Kidney capillary endothelial cell (primary cell): ENCODE measurements at regions not wholly inside any gene's neighbourhood (a gene's known extent, or its start where the extent isn't known, plus 50 kb on each side); places are given as distances from the start of the nearest gene placed in this dataset.
"Not testable (repeated sequence)": the region's sequence is repeated elsewhere in the genome, so short reads cannot be mapped to it uniquely, and the experiment has no call there.

Experiments used
- DNase-seq: peaks from one replicate; pipeline ENCODE4 v3.0.0-alpha.2; 2018; ENCODE audit warnings: low spot score

GRCh38 chr11:71638801-71639519 is 56.3 kb upstream of the KRTAP5-11 start:
- DNase-seq = peak; percentile 44

- DNase-seq = not testable (repeated sequence)
These were observed 56.8 kb upstream of the KRTAP5-11 start for GRCh38 chr11:71639520-71639849.

- not testable (repeated sequence) for DNase-seq
These were observed 57.2 kb upstream of the KRTAP5-11 start for GRCh38 chr11:71639916-71640315.

GRCh38 chr11:71647078-71647477 is 64.4 kb upstream of the KRTAP5-11 start:
- not testable (repeated sequence) for DNase-seq

- DNase-seq = not testable (repeated sequence)
These were observed 70.3 kb upstream of the KRTAP5-11 start for GRCh38 chr11:71652998-71653397.

- DNase-seq = not testable (repeated sequence)
These were observed 71.7 kb upstream of the KRTAP5-11 start for GRCh38 chr11:71654423-71654822.

- DNase-seq = not testable (repeated sequence)
These were observed 72.4 kb upstream of the KRTAP5-11 start for GRCh38 chr11:71655041-71655440.

- not testable (repeated sequence) for DNase-seq
These were observed 73.8 kb upstream of the KRTAP5-11 start for GRCh38 chr11:71656513-71656912.

GRCh38 chr11:71664941-71665340 is 82.3 kb upstream of the KRTAP5-11 start:
- DNase-seq = not testable (repeated sequence)

GRCh38 chr11:71698110-71698509 is 115.4 kb upstream of the KRTAP5-11 start:
- DNase-seq = not testable (repeated sequence)

GRCh38 chr11:71698961-71699360 is 116.3 kb upstream of the KRTAP5-11 start:
- not testable (repeated sequence) for DNase-seq

- DNase-seq = not testable (repeated sequence)
These were observed 119.0 kb upstream of the KRTAP5-11 start for GRCh38 chr11:71701435-71702291.

- not testable (repeated sequence) for DNase-seq
These were observed 122.5 kb upstream of the KRTAP5-11 start for GRCh38 chr11:71705086-71705737.

- not testable (repeated sequence) for DNase-seq
These were observed 123.2 kb upstream of the KRTAP5-11 start for GRCh38 chr11:71705738-71706432.

- not testable (repeated sequence) for DNase-seq
These were observed 124.4 kb upstream of the KRTAP5-11 start for GRCh38 chr11:71707083-71707482.

- DNase-seq = not testable (repeated sequence)
These were observed 123.5 kb upstream of the DEFB108B start for GRCh38 chr11:71709541-71709940.

GRCh38 chr11:71710171-71710671 is 122.8 kb upstream of the DEFB108B start:
- DNase-seq = not testable (repeated sequence)

- DNase-seq = not testable (repeated sequence)
These were observed 122.2 kb upstream of the DEFB108B start for GRCh38 chr11:71710701-71711385.

GRCh38 chr11:71712350-71712749 is 120.7 kb upstream of the DEFB108B start:
- DNase-seq = not testable (repeated sequence)

- not testable (repeated sequence) for DNase-seq
These were observed 120.2 kb upstream of the DEFB108B start for GRCh38 chr11:71712846-71713245.

- not testable (repeated sequence) for DNase-seq
These were observed 118.5 kb upstream of the DEFB108B start for GRCh38 chr11:71714510-71714909.
